ENCODE measurements at regions not wholly inside any gene's neighbourhood (a gene's known extent, or its start where the extent isn't known, plus 50 kb on each side); places are given as distances from the start of the nearest gene placed in this dataset.

DNA sequence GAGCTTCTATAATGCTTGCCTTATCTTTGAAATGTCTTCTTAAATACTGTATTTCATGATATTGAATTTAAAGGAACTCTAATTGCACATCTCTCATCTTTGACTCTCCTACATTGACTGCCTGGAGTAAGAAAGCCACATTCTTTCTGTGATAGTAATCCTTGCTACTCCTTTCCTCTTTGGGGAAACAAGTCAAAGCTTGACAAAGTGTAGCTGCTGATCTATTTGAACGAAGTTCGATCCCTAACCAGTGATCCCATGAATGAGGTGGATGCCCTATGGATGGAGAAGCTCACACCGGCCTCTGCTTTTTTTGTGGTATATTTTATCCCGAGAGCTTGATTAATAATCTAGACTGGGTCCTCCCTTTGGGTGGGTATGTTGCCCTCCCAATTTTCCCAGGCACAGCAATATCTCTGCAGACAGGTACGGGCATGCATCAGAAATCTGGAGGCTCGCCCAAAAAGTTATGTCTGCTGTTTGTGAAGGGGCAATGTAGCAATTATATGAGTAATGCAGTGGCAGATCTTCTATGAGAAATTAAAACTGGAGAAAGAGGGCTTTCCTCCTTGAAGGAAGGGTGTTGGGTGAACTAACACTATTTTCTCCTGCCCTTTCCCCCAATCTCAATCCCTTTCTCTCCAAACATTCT lies 163.0 kb upstream of the FRMD6 start:
- TF ChIP-seq TEAD4 (IDR thresholded peaks at IDR 0.05; ENCODE audit: borderline replicate concordance, insufficient read depth) (no peak), POLR2AphosphoS5 (IDR thresholded peaks at IDR 0.05; ENCODE audit: low read depth, low read length) (no peak), JUND (IDR thresholded peaks at IDR 0.05) (no peak)
- TF ChIP-seq, protein P1, sequence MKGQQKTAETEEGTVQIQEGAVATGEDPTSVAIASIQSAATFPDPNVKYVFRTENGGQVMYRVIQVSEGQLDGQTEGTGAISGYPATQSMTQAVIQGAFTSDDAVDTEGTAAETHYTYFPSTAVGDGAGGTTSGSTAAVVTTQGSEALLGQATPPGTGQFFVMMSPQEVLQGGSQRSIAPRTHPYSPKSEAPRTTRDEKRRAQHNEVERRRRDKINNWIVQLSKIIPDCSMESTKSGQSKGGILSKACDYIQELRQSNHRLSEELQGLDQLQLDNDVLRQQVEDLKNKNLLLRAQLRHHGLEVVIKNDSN (IDR thresholded peaks at IDR 0.05; ENCODE audit: borderline replicate concordance, low read depth): no peak

All from SK-N-SH (cell line).